ENCODE measurements at regions not wholly inside any gene's neighbourhood (a gene's known extent, or its start where the extent isn't known, plus 50 kb on each side); places are given as distances from the start of the nearest gene placed in this dataset.

DNA sequence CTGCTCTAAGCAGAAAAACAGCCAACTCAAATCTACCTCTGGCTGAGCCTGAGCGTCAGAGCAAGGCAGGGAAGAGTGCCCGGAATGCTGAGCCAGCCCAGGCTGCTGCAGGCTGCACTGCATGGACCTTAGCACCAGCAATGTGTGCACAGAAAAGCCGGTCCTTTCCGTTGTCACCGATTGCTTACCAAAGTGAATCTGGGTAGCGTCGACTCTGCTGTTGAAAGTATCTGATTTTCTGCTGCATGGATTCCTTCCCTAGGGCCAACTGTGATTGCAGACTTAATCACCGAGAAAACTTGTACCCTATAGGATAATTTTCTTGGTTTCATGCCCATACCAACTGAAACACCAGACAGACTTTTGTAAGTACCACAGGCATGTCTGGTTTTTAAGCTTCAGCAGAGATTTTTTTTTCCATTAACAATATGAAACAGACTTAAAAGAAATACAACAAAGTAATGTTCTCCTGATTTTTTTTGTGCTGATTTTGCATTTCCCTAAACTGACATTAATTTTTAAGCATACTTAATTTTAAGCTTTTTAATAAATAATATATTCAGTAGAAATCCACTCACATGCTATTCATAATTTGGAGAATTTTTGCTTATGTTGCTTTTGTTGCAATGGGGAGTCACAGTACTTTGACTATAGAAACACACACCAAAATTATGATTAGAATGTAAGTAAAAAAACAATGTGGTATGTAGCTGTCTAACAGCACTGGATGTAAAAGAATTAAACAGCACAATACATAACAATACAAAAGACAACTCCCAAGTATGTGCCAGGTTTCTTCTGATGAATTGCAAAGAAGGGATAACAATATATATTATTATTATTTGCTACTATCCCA lies 218.0 kb downstream of the THBS2 start:
- TF ChIP-seq, protein P1, sequence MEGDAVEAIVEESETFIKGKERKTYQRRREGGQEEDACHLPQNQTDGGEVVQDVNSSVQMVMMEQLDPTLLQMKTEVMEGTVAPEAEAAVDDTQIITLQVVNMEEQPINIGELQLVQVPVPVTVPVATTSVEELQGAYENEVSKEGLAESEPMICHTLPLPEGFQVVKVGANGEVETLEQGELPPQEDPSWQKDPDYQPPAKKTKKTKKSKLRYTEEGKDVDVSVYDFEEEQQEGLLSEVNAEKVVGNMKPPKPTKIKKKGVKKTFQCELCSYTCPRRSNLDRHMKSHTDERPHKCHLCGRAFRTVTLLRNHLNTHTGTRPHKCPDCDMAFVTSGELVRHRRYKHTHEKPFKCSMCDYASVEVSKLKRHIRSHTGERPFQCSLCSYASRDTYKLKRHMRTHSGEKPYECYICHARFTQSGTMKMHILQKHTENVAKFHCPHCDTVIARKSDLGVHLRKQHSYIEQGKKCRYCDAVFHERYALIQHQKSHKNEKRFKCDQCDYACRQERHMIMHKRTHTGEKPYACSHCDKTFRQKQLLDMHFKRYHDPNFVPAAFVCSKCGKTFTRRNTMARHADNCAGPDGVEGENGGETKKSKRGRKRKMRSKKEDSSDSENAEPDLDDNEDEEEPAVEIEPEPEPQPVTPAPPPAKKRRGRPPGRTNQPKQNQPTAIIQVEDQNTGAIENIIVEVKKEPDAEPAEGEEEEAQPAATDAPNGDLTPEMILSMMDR (IDR thresholded peaks at IDR 0.05; ENCODE audit: borderline replicate concordance, extremely low read depth, low read length, poor library complexity, severe bottlenecking): no peak
- no peak for TF ChIP-seq EZH2 (IDR thresholded peaks at IDR 0.05; ENCODE audit: borderline replicate concordance, low read depth, low read length, severe bottlenecking)
